PC-9 (cell line): ENCODE measurements at regions not wholly inside any gene's neighbourhood (a gene's known extent, or its start where the extent isn't known, plus 50 kb on each side); places are given as distances from the start of the nearest gene placed in this dataset.

Experiments
- EZH2 ChIP-seq: fragments of 200-600 bp; sonication (generic); IDR thresholded peaks from 2 replicates; pipeline ENCODE4 v1.8.0; 2017; ENCODE audit warnings: antibody characterized with exemption, low read depth
- TF ChIP-seq, protein P1 (sequence below): fragments of 200-600 bp; sonication (generic); conservative IDR thresholded peaks from 2 replicates; pipeline ENCODE4 v1.6.1; 2017; ENCODE audit warnings: mixed run types, antibody characterized with exemption, mild to moderate bottlenecking, moderate library complexity

DNA sequence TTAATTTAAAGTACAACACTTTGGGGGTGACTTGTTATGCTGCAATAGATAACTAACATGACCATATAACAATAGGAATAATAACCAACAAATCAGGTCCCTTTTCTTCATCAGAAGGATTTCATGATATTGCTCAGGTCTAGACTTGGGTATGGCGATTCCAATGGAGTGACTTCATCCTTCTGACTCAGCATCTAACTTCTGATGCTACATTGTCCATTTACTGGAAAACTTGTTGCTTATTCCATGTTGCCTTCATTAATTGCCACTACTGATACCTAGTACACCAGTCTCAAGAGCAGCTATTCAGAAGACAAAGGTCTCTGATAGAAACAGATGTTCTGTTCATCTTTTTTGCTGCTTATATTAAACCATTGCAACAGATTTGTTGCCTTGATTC lies 324.3 kb downstream of the TGFB2 start:
- TF ChIP-seq, protein P1, sequence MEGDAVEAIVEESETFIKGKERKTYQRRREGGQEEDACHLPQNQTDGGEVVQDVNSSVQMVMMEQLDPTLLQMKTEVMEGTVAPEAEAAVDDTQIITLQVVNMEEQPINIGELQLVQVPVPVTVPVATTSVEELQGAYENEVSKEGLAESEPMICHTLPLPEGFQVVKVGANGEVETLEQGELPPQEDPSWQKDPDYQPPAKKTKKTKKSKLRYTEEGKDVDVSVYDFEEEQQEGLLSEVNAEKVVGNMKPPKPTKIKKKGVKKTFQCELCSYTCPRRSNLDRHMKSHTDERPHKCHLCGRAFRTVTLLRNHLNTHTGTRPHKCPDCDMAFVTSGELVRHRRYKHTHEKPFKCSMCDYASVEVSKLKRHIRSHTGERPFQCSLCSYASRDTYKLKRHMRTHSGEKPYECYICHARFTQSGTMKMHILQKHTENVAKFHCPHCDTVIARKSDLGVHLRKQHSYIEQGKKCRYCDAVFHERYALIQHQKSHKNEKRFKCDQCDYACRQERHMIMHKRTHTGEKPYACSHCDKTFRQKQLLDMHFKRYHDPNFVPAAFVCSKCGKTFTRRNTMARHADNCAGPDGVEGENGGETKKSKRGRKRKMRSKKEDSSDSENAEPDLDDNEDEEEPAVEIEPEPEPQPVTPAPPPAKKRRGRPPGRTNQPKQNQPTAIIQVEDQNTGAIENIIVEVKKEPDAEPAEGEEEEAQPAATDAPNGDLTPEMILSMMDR, result no peak
- no peak for TF ChIP-seq EZH2
